HG02870 (cell line): ENCODE measurements at regions not wholly inside any gene's neighbourhood (a gene's known extent, or its start where the extent isn't known, plus 50 kb on each side); places are given as distances from the start of the nearest gene placed in this dataset.

ENCODE experiments used
- ATAC-seq: cut with Tn5 transposase; IDR thresholded peaks from one replicate; pipeline ENCODE4 v1.9.1; 2021; ENCODE audit warnings: mild to moderate bottlenecking, moderate library complexity; ENCODE audit not compliant: unreplicated experiment

DNA sequence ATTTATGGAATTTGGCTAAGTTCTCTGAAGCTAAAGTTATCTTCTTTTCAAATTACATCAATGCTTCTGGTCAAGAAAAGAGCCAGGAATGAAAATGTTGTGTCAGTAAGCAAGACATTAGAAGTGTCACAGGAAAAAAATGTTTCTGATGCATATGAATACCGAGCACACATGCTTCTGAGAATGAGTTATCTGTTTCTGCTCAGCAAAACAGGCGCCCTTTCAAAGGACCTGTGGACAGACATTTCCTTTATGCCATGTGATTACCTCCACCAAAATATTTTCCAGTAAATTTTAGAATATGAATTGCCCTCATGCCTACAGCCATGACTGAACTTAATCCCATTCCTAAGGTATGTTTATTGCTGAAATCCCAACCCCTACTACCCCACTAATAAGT, 55.4 kb upstream of the RNF180 start:
- no peak for ATAC-seq

GRCh38 chr5:64108674-64109073, 57.0 kb upstream of the RNF180 start:
- no peak for ATAC-seq

GRCh38 chr5:64100203-64100602, 65.4 kb upstream of the RNF180 start:
- no peak for ATAC-seq

DNA sequence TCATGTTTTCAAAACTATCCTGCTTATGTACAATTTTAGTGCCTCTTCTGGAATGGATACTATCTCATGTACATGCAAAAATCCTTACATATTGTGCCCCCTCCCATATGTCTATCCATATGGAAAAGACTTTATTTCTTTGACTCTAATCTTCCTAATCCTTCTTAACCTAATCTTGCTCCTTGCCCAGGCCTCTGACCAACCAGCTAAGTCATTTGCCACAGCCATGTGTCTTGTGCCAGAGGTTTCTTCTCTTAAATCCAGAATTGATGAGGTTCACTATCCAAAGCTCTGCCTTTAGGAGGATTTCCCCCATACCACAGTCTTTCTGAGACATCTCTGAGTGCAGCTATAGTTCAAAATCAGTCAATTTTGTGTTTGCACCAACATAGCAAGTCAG, 68.9 kb upstream of the RNF180 start:
- ATAC-seq = no peak

GRCh38 chr5:64077589-64077988, 88.1 kb upstream of the RNF180 start:
- no peak for ATAC-seq

- ATAC-seq = peak; percentile 76
Measured at GRCh38 chr5:64074533-64074932, 91.1 kb upstream of the RNF180 start.

GRCh38 chr5:64069486-64069885, 96.2 kb upstream of the RNF180 start:
- ATAC-seq = no peak

GRCh38 chr5:64050296-64050695, 88.1 kb upstream of the HTR1A start:
- no peak for ATAC-seq

DNA sequence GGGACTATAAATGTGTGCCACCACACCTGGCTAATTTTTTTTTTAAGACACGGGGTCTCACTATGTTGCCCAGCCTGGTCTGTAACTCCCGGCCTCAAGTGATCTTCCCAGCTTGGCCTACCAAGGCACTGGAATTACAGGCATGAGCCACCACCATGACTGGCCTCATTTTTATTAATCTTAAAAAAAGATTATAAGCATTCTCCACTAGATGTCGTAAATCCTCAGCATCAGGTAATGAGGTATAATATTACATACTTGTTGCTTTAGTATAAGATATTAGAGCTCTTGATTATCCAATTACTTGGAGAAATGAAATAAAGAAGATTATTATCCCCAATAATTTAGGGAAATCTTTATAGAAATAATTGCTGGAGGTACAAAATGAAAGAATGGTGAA, 78.2 kb upstream of the HTR1A start:
- ATAC-seq = no peak

DNA sequence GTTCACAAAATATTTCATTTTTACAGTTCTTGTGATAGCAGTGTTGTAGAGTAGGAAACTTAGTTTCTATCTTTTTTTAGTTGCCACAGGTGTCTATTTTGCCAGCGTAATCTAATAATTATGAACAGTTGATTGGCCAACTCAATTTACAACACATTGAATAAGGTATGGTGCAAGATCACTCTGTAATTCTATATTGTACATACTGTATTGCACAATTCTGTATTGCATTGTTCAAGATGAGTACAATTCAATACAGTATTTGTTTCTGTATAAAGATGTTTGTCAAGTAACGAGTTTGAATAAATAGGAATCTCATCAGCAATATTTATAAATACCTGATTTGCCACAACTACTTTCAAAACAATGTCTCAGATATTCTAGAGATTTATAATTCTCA, 64.2 kb upstream of the HTR1A start:
- ATAC-seq = no peak

GRCh38 chr5:64019746-64020145, 57.5 kb upstream of the HTR1A start:
- no peak for ATAC-seq

- ATAC-seq = no peak
Measured at GRCh38 chr5:64018966-64019365, 56.7 kb upstream of the HTR1A start.

DNA sequence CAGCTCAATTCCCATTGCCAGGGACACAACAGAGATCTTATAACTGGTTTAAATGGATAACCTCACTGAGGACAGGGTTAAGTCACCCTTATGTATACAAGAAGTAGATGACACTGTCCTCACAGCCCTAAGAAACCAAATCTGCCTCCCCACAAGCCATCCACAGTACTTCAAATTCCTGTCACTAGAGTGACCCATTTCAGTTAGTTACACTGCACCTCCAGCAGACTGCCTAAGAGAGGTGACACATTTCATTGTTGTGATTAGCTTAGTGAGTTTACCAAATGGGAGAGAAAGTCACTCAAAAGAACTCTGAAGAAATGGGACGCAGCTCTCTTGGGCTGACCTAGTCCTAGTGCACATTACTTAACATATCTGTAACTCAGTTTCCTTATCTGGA, 53.6 kb upstream of the HTR1A start:
- ATAC-seq = no peak
